IMR-90 (cell line): ENCODE measurements at regions not wholly inside any gene's neighbourhood (a gene's known extent, or its start where the extent isn't known, plus 50 kb on each side); places are given as distances from the start of the nearest gene placed in this dataset.

Experiments
- ATAC-seq: fragments of 200-7000 bp; cut with Tn5 transposase; 2 replicates; pipeline ENCODE4 v1.9.1; 2020; ENCODE audit warnings: low read depth, mild to moderate bottlenecking, moderate library complexity
- BruUV-seq: library from RNA; stranded (reverse); fragments of 400-500 nt; replicated peaks from 2 replicates; lab custom pipeline; 2021; lab: Mats Ljungman, UMichigan
- CTCF ChIA-PET: fragments of 300-600 bp; formaldehyde crosslinking; extraction: SDS; loops from one replicate; lab custom pipeline; 2021; ENCODE audit warnings: antibody characterized with exemption; lab: Yijun Ruan, JAX
- POLR2A ChIA-PET: fragments of 300-600 bp; sonication (Branson Sonifier 250); formaldehyde crosslinking; loops from one replicate; lab custom pipeline; 2022; ENCODE audit warnings: antibody characterized with exemption; ENCODE audit not compliant: unreplicated experiment; lab: Charles Lee
- DNase-seq: peaks from one replicate; pipeline ENCODE4 v3.0.0; 2013
- H2AFZ ChIP-seq: replicated peaks from 2 replicates; pipeline ENCODE3; 2013; ENCODE audit warnings: low read length, mild to moderate bottlenecking; ENCODE audit not compliant: poor library complexity
- H2AK5ac ChIP-seq: 2 replicates; pipeline ENCODE4 v1.6.1; 2013; ENCODE audit warnings: low read depth, low read length, inconsistent platforms
- H2AK9ac ChIP-seq: replicated peaks from 2 replicates; pipeline ENCODE3; 2013; ENCODE audit warnings: mild to moderate bottlenecking, low read depth, low read length, moderate library complexity; ENCODE audit not compliant: poor library complexity
- H2BK120ac ChIP-seq: 2 replicates; pipeline ENCODE4 v1.6.1; 2013; ENCODE audit warnings: low read depth, low read length, inconsistent platforms
- H2BK15ac ChIP-seq: 3 replicates; pipeline ENCODE4 v1.6.1; 2013; ENCODE audit warnings: low read depth, low read length, inconsistent platforms
- H2BK20ac ChIP-seq: 2 replicates; pipeline ENCODE4 v1.6.1; 2013; ENCODE audit warnings: low read depth, mild to moderate bottlenecking, inconsistent platforms, low read length, moderate library complexity
- H2BK5ac ChIP-seq: 2 replicates; pipeline ENCODE4 v1.6.1; 2013; ENCODE audit warnings: mild to moderate bottlenecking, low read depth, low read length, inconsistent platforms; ENCODE audit not compliant: poor library complexity, severe bottlenecking
- H3K14ac ChIP-seq: replicated peaks from 2 replicates; pipeline ENCODE4 v1.6.1; 2013; ENCODE audit warnings: low read depth, low read length, inconsistent platforms
- H3K18ac ChIP-seq: 2 replicates; pipeline ENCODE4 v1.6.1; 2013; ENCODE audit warnings: low read depth, low read length, control low read depth
- H3K23ac ChIP-seq: 2 replicates; pipeline ENCODE4 v1.6.1; 2013; ENCODE audit warnings: low read depth, low read length, inconsistent platforms
- H3K27ac ChIP-seq: 2 replicates; pipeline ENCODE4 v1.5.1; 2013; ENCODE audit warnings: mild to moderate bottlenecking, control low read depth, low read length; ENCODE audit not compliant: insufficient read depth
- H3K27me3 ChIP-seq: 2 replicates; pipeline ENCODE4 v1.6.1; 2013; ENCODE audit warnings: low read length; ENCODE audit not compliant: control insufficient read depth, insufficient read depth
- H3K36me3 ChIP-seq: 2 replicates; pipeline ENCODE4 v1.6.1; 2013; ENCODE audit warnings: low read length, mixed read lengths; ENCODE audit not compliant: control insufficient read depth, insufficient read depth
- H3K4ac ChIP-seq: 2 replicates; pipeline ENCODE4 v1.6.1; 2013; ENCODE audit warnings: low read depth, low read length, inconsistent platforms
- H3K4me1 ChIP-seq: 2 replicates; pipeline ENCODE4 v1.6.1; 2013; ENCODE audit warnings: low read length, mixed read lengths; ENCODE audit not compliant: control insufficient read depth, insufficient read depth
- H3K4me2 ChIP-seq: 2 replicates; pipeline ENCODE4 v1.6.1; 2013; ENCODE audit warnings: low read depth, mild to moderate bottlenecking, control low read depth, low read length, moderate library complexity
- H3K4me3 ChIP-seq: 2 replicates; pipeline ENCODE4 v1.5.1; 2013; ENCODE audit warnings: low read depth, mild to moderate bottlenecking, control low read depth, low read length, moderate library complexity; ENCODE audit not compliant: insufficient read depth
- H3K56ac ChIP-seq: 2 replicates; pipeline ENCODE4 v1.6.1; 2013; ENCODE audit warnings: low read length, inconsistent platforms; ENCODE audit not compliant: insufficient read depth; ENCODE audit errors: extremely low read depth
- H3K79me1 ChIP-seq, 2 experiments: 2 replicates each; pipeline ENCODE4 v1.6.1; 2013; ENCODE audit warnings: low read length in 2 of 2, inconsistent platforms in 1 of 2, low read depth in 1 of 2
- H3K9ac ChIP-seq: 2 replicates; pipeline ENCODE4 v1.6.1; 2013; ENCODE audit warnings: low read depth, low read length, control low read depth
- H3K9me1 ChIP-seq: 2 replicates; pipeline ENCODE4 v1.6.1; 2013; ENCODE audit warnings: low read length, inconsistent platforms; ENCODE audit not compliant: insufficient read depth
- H3K9me3 ChIP-seq: 2 replicates; pipeline ENCODE4 v1.6.1; 2013; ENCODE audit warnings: low read length; ENCODE audit not compliant: control insufficient read depth, insufficient read depth
- H4K20me1 ChIP-seq: 2 replicates; pipeline ENCODE4 v1.6.1; 2013; ENCODE audit warnings: low read length, inconsistent platforms; ENCODE audit not compliant: insufficient read depth
- H4K5ac ChIP-seq: 2 replicates; pipeline ENCODE4 v1.6.1; 2013; ENCODE audit warnings: mild to moderate bottlenecking, low read depth, low read length, control low read depth
- H4K8ac ChIP-seq, 2 experiments: 2 replicates each; pipeline ENCODE4 v1.6.1; 2013; ENCODE audit warnings: low read depth in 2 of 2, low read length in 2 of 2, control low read depth in 1 of 2, inconsistent platforms in 1 of 2
- H4K91ac ChIP-seq: 2 replicates; pipeline ENCODE4 v1.6.1; 2013; ENCODE audit warnings: low read depth, low read length, inconsistent platforms; ENCODE audit not compliant: insufficient read depth
- BHLHE40 ChIP-seq: fragments of 150-350 bp; IDR thresholded peaks from 2 replicates; pipeline ENCODE4 v1.6.1; 2016; ENCODE audit warnings: mild to moderate bottlenecking, low read depth, low read length
- CEBPB ChIP-seq: IDR thresholded peaks from 2 replicates; pipeline ENCODE4 v1.6.1; 2012; ENCODE audit warnings: low read depth, low read length, improper control_type of control experiment
- CHD1 ChIP-seq: IDR thresholded peaks from 2 replicates; pipeline ENCODE4 v1.6.1; 2012; ENCODE audit warnings: low read depth, low read length, improper control_type of control experiment
- CTCF ChIP-seq: conservative IDR thresholded peaks from 2 replicates; pipeline ENCODE4 v1.5.1; 2012; ENCODE audit warnings: mild to moderate bottlenecking, low read depth, low read length, improper control_type of control experiment
- FOS ChIP-seq: fragments of 150-350 bp; IDR thresholded peaks from 2 replicates; pipeline ENCODE4 v1.6.1; 2016; ENCODE audit warnings: low read depth, low read length
- MAFK ChIP-seq: IDR thresholded peaks from 2 replicates; pipeline ENCODE4 v1.6.1; 2012; ENCODE audit warnings: low read depth, low read length, improper control_type of control experiment
- MAZ ChIP-seq: IDR thresholded peaks from 2 replicates; pipeline ENCODE4 v1.6.1; 2012; ENCODE audit warnings: low read depth, mild to moderate bottlenecking, low read length, improper control_type of control experiment, moderate library complexity, borderline replicate concordance
- MXI1 ChIP-seq: IDR thresholded peaks from 2 replicates; pipeline ENCODE4 v1.6.1; 2012; ENCODE audit warnings: low read depth, mild to moderate bottlenecking, low read length, moderate library complexity, borderline replicate concordance
- NFE2L2 ChIP-seq: fragments of 150-350 bp; IDR thresholded peaks from 2 replicates; pipeline ENCODE4 v1.6.1; 2016; ENCODE audit warnings: low read depth, mild to moderate bottlenecking, low read length
- POLR2A ChIP-seq: IDR thresholded peaks from 2 replicates; pipeline ENCODE4 v1.6.1; 2012; ENCODE audit warnings: mild to moderate bottlenecking, low read depth, low read length
- RAD21 ChIP-seq: IDR thresholded peaks from 2 replicates; pipeline ENCODE4 v1.6.1; 2012; ENCODE audit warnings: low read length, improper control_type of control experiment
- RCOR1 ChIP-seq: IDR thresholded peaks from 2 replicates; pipeline ENCODE4 v1.6.1; 2012; ENCODE audit warnings: mild to moderate bottlenecking, low read length, improper control_type of control experiment; ENCODE audit not compliant: insufficient replicate concordance
- RFX5 ChIP-seq: IDR thresholded peaks from 2 replicates; pipeline ENCODE4 v1.8.0; 2012; ENCODE audit warnings: low read depth, mild to moderate bottlenecking, low read length, moderate library complexity
- SMC3 ChIP-seq: fragments of 150-350 bp; IDR thresholded peaks from 2 replicates; pipeline ENCODE4 v1.6.1; 2016; ENCODE audit warnings: low read depth, mild to moderate bottlenecking, antibody characterized with exemption, low read length, moderate library complexity
- USF2 ChIP-seq: fragments of 150-350 bp; IDR thresholded peaks from 2 replicates; pipeline ENCODE4 v1.6.1; 2017; ENCODE audit warnings: mild to moderate bottlenecking, antibody characterized with exemption, low read length, low read depth
- WGBS, 2 experiments: methylation state at CpG; one replicate each; pipeline versions ENCODE4 v1.1.5 to v1.1.7; 2013; ENCODE audit warnings: missing lambda C conversion rate in 2 of 2; ENCODE audit not compliant: insufficient read length in 1 of 2; ENCODE audit errors: extremely low coverage in 2 of 2; 5-methylcytosine and 5-hydroxymethylcytosine counted together
- dilution Hi-C: fragments of 300-500 bp; cut with HindIII; formaldehyde crosslinking; loops from one replicate; pipeline ENCODE4 v1.14.3; 2018; ENCODE audit warnings: low sequenced_read_pairs; ENCODE audit not compliant: unreplicated experiment
- in situ Hi-C: fragments of 300-500 bp; cut with MboI; formaldehyde crosslinking; loops from 3 replicates; pipeline ENCODE4 v1.14.3; 2019; ENCODE audit warnings: low sequenced_read_pairs, inconsistent platforms, mixed read lengths
- intact Hi-C: fragments of 100-400 bp; cut with micrococcal nuclease; formaldehyde crosslinking; loops from 2 replicates; pipeline ENCODE4 v1.10.0; 2022

GRCh38 chr21:41611966-41612606 lies 104.1 kb upstream of the TMPRSS2 start (continued):
- TF ChIP-seq BHLHE40 = no peak

- no peak overlapping the region for H3K14ac ChIP-seq
- H3K4me1 ChIP-seq = peaks cover 14% of the 10 kb centered on the region
- peaks cover 15% of the 10 kb centered on the region for H3K27me3 ChIP-seq
- peaks cover 6% of the 10 kb centered on the region for H3K9me1 ChIP-seq
- H3K9me3 ChIP-seq = no peaks in the 10 kb centered on the region
- H3K9ac ChIP-seq = no peak overlapping the region
- no peak for ATAC-seq
- H3K27ac ChIP-seq = no peak overlapping the region
- ChIA-PET CTCF (interaction anchor here (5.7 kb wide), 1 partner anchor 165 kb away, joined by 61 read pairs; no protein-coding TSS in a partner anchor), POLR2A (no interaction called here)
- dilution Hi-C loops (no loop called here), in situ Hi-C loops (loop anchor here (5.0 to 10.0 kb wide), 2 partner anchors 206 to 503 kb away; no protein-coding TSS in a partner anchor), intact Hi-C loops (no loop called here)
- no peak overlapping the region for H2BK20ac ChIP-seq
- H4K91ac ChIP-seq = no peak overlapping the region
- H4K5ac ChIP-seq = no peak overlapping the region
- H2BK15ac ChIP-seq = no peak overlapping the region
- no peak overlapping the region for H3K56ac ChIP-seq
- H3K23ac ChIP-seq = no peak overlapping the region
- no peak overlapping the region for H3K4ac ChIP-seq
- peaks cover 6% of the 10 kb centered on the region; the same call in 1 of the 2 replicates for H4K20me1 ChIP-seq
- WGBS, 2 experiments = no CpG with 5 or more reads among the region's 5 CpGs
- no peaks in the 10 kb centered on the region for H3K36me3 ChIP-seq
- no peaks in the 10 kb centered on the region for H3K79me1 ChIP-seq
- no peak overlapping the region for H2AK9ac ChIP-seq
- H3K18ac ChIP-seq = no peak overlapping the region
- no peak overlapping the region for H2BK5ac ChIP-seq
- no peak overlapping the region for H2AK5ac ChIP-seq
- no peak overlapping the region for H3K4me2 ChIP-seq
- BruUV-seq = no TSS peak
- no peak for DNase-seq
- no peak overlapping the region for H2AFZ ChIP-seq
- H2BK120ac ChIP-seq = no peak overlapping the region
- no peak overlapping the region for H3K4me3 ChIP-seq
- H4K8ac ChIP-seq = no peak overlapping the region
- TF ChIP-seq FOS (no peak), MAZ (no peak), MXI1 (no peak), USF2 (no peak), CHD1 (no peak), RFX5 (no peak), CTCF (no peak), NFE2L2 (no peak), RCOR1 (no peak), BHLHE40 (no peak), POLR2A (no peak), CEBPB (no peak), RAD21 (no peak), MAFK (no peak), SMC3 (no peak)
These were observed 103.5 kb upstream of the TMPRSS2 start for GRCh38 chr21:41611441-41611840.
